ENCODE measurements at regions not wholly inside any gene's neighbourhood (a gene's known extent, or its start where the extent isn't known, plus 50 kb on each side); places are given as distances from the start of the nearest gene placed in this dataset.

DNA sequence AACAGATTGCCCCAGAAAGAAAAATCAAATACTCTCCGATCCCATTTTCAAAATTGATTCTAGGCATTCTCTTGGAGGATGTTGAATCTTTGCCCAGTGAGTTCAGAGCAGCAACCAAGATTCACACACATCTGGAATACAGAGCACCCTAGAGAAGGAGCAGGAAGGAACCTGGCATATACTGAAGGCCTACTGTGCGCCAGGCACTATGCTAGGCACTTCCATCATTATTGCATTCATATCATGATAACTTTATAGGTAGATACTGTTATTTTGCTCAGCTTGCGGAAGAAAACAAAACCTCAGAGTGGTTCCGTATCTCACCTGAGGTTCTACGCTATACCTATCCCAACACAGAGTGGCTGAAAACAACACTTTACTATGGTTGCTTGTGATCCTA is 160.3 kb upstream of the SERTAD2 start:
- TF ChIP-seq, protein P1, sequence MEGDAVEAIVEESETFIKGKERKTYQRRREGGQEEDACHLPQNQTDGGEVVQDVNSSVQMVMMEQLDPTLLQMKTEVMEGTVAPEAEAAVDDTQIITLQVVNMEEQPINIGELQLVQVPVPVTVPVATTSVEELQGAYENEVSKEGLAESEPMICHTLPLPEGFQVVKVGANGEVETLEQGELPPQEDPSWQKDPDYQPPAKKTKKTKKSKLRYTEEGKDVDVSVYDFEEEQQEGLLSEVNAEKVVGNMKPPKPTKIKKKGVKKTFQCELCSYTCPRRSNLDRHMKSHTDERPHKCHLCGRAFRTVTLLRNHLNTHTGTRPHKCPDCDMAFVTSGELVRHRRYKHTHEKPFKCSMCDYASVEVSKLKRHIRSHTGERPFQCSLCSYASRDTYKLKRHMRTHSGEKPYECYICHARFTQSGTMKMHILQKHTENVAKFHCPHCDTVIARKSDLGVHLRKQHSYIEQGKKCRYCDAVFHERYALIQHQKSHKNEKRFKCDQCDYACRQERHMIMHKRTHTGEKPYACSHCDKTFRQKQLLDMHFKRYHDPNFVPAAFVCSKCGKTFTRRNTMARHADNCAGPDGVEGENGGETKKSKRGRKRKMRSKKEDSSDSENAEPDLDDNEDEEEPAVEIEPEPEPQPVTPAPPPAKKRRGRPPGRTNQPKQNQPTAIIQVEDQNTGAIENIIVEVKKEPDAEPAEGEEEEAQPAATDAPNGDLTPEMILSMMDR (conservative IDR thresholded peaks at IDR 0.05; ENCODE audit: low read depth, low read length) = no peak
- no peak for TF ChIP-seq EZH2 (IDR thresholded peaks at IDR 0.05; ENCODE audit: borderline replicate concordance, low read depth, low read length, poor library complexity, severe bottlenecking)

Data from A673 (cell line).